H1 (cell line): ENCODE measurements at regions not wholly inside any gene's neighbourhood (a gene's known extent, or its start where the extent isn't known, plus 50 kb on each side); places are given as distances from the start of the nearest gene placed in this dataset.

ENCODE experiments used
- CTCF ChIA-PET: fragments of 300-600 bp; sonication (Branson Sonifier 250); formaldehyde crosslinking; loops from one replicate; lab custom pipeline; 2021; ENCODE audit not compliant: partially characterized antibody; lab: Charles Lee
- POLR2A ChIA-PET: fragments of 300-600 bp; sonication (Branson Sonifier 250); formaldehyde crosslinking; loops from one replicate; lab custom pipeline; 2021; ENCODE audit warnings: inconsistent platforms; ENCODE audit not compliant: partially characterized antibody; lab: Charles Lee
- DNase-seq, 2 experiments: peaks; one replicate each; pipeline versions ENCODE4 v3.0.0 to v3.0.0-alpha.2; 2010 to 2022; ENCODE audit warnings: low spot score in 2 of 2, low read depth in 1 of 2, mixed read lengths in 1 of 2
- FAIRE-seq: peaks from 2 replicates; lab custom pipeline; 2011; peaks lifted over from hg19 to GRCh38; lab: Jason Lieb, UNC
- H2AFZ ChIP-seq: 2 replicates; pipeline ENCODE4 v1.8.1; 2012; ENCODE audit warnings: low read length, inconsistent platforms
- H2AK5ac ChIP-seq: 2 replicates; pipeline ENCODE4 v1.6.1; 2013; ENCODE audit warnings: low read depth, low read length
- H2BK120ac ChIP-seq: replicated peaks from 2 replicates; pipeline ENCODE3; 2013; ENCODE audit warnings: low read depth, low read length, inconsistent platforms
- H2BK12ac ChIP-seq: 2 replicates; pipeline ENCODE4 v1.6.1; 2013; ENCODE audit warnings: low read depth, low read length
- H2BK15ac ChIP-seq: 2 replicates; pipeline ENCODE4 v1.6.1; 2013; ENCODE audit warnings: low read length
- H2BK20ac ChIP-seq: 2 replicates; pipeline ENCODE4 v1.6.1; 2013; ENCODE audit warnings: low read length
- H2BK5ac ChIP-seq: 2 replicates; pipeline ENCODE4 v1.6.1; 2013; ENCODE audit warnings: low read depth, low read length
- H3K14ac ChIP-seq: 2 replicates; pipeline ENCODE4 v1.6.1; 2013; ENCODE audit warnings: inconsistent platforms; ENCODE audit not compliant: insufficient read length
- H3K18ac ChIP-seq: 2 replicates; pipeline ENCODE4 v1.6.1; 2013; ENCODE audit warnings: low read length; ENCODE audit errors: extremely low read depth
- H3K23ac ChIP-seq: 2 replicates; pipeline ENCODE4 v1.6.1; 2013; ENCODE audit warnings: inconsistent platforms; ENCODE audit not compliant: insufficient read length
- H3K23me2 ChIP-seq: 2 replicates; pipeline ENCODE4 v1.6.1; 2013; ENCODE audit warnings: low read depth, low read length
- H3K27ac ChIP-seq: 2 replicates; pipeline ENCODE4 v1.6.1; 2011; ENCODE audit warnings: low read depth, low read length, inconsistent platforms
- H3K27me3 ChIP-seq, 4 experiments: replicated peaks in 1 of 4; 1 replicate in 1 of 4; 2 replicates in 3 of 4; pipeline versions ENCODE4 v1.6.1 to v1.8.1; 2011 to 2013; ENCODE audit warnings: low read length in 3 of 4, mild to moderate bottlenecking in 3 of 4, inconsistent platforms in 2 of 4, mixed read lengths in 2 of 4, moderate library complexity in 1 of 4; ENCODE audit not compliant: control insufficient read depth in 3 of 4, insufficient read depth in 3 of 4; ENCODE audit errors: extremely low read depth in 1 of 4
- H3K36me3 ChIP-seq, 4 experiments: 2 replicates each; pipeline versions ENCODE4 v1.6.1 to v1.8.1; 2011 to 2013; ENCODE audit warnings: mild to moderate bottlenecking in 4 of 4, low read length in 3 of 4, moderate library complexity in 2 of 4, control low read depth in 1 of 4, inconsistent platforms in 1 of 4; ENCODE audit not compliant: insufficient read depth in 4 of 4, control insufficient read depth in 2 of 4
- H3K4ac ChIP-seq: replicated peaks from 2 replicates; pipeline ENCODE3; 2013; ENCODE audit warnings: low read length, low read depth, mixed read lengths, inconsistent platforms; ENCODE audit not compliant: insufficient read length
- H3K4me1 ChIP-seq, 4 experiments: replicated peaks in 1 of 4; 1 replicate in 1 of 4; 2 replicates in 3 of 4; pipeline versions ENCODE4 v1.6.1 to v1.8.1; 2011 to 2013; ENCODE audit warnings: low read length in 3 of 4, inconsistent platforms in 2 of 4, mixed read lengths in 1 of 4; ENCODE audit not compliant: insufficient read depth in 4 of 4, control insufficient read depth in 3 of 4
- H3K4me2 ChIP-seq, 2 experiments: 2 replicates each; pipeline versions ENCODE4 v1.6.1 to v1.8.1; 2011 to 2013; ENCODE audit warnings: low read depth in 2 of 2, low read length in 2 of 2, control low read depth in 1 of 2, inconsistent platforms in 1 of 2, mild to moderate bottlenecking in 1 of 2; ENCODE audit not compliant: insufficient read depth in 1 of 2
- H3K4me3 ChIP-seq, 4 experiments: fragments of 200-600, 300-600 bp in 1 of 4; sonication (generic), shearing (Covaris generic), sonication (Bioruptor Twin) in 1 of 4; 2 replicates each; pipeline versions ENCODE4 v1.5.1 to v1.8.1; 2011 to 2016; ENCODE audit warnings: low read length in 4 of 4, low read depth in 3 of 4, control low read depth in 2 of 4, inconsistent platforms in 2 of 4, mild to moderate bottlenecking in 2 of 4, mixed read lengths in 1 of 4, moderate library complexity in 1 of 4; ENCODE audit not compliant: insufficient read depth in 2 of 4; ENCODE audit errors: extremely low read depth in 1 of 4
- H3K56ac ChIP-seq: replicated peaks from 2 replicates; pipeline ENCODE3; 2013; ENCODE audit warnings: low read depth, mild to moderate bottlenecking, mixed read lengths, low read length, inconsistent platforms; ENCODE audit not compliant: insufficient read length
- H3K79me1 ChIP-seq: 2 replicates; pipeline ENCODE4 v1.6.1; 2013; ENCODE audit warnings: low read depth, low read length, control low read depth
- H3K79me2 ChIP-seq, 2 experiments: 2 replicates each; pipeline versions ENCODE4 v1.6.1 to v1.8.1; 2012 to 2013; ENCODE audit warnings: low read length in 2 of 2, mild to moderate bottlenecking in 2 of 2, inconsistent platforms in 1 of 2; ENCODE audit not compliant: insufficient read depth in 2 of 2, control insufficient read depth in 1 of 2
- H3K9ac ChIP-seq, 4 experiments: replicated peaks in 1 of 4; 1 replicate in 1 of 4; 2 replicates in 3 of 4; pipeline versions ENCODE4 v1.6.1 to v1.8.1; 2011 to 2013; ENCODE audit warnings: low read depth in 3 of 4, low read length in 3 of 4, control low read depth in 2 of 4, mild to moderate bottlenecking in 2 of 4, moderate library complexity in 2 of 4, inconsistent platforms in 1 of 4; ENCODE audit errors: extremely low read depth in 1 of 4
- H3K9me3 ChIP-seq, 2 experiments: 2 replicates each; pipeline versions ENCODE4 v1.6.1 to v1.8.1; 2012 to 2013; ENCODE audit warnings: mild to moderate bottlenecking in 2 of 2, moderate library complexity in 2 of 2, control low read depth in 1 of 2, inconsistent platforms in 1 of 2, low read depth in 1 of 2, low read length in 1 of 2, mixed read lengths in 1 of 2; ENCODE audit not compliant: insufficient read depth in 2 of 2
- H4K20me1 ChIP-seq, 2 experiments: replicated peaks in 1 of 2; 2 replicates each; pipeline versions ENCODE3 to v1.8.1; 2011 to 2013; ENCODE audit warnings: inconsistent platforms in 2 of 2, low read length in 2 of 2, mild to moderate bottlenecking in 1 of 2; ENCODE audit not compliant: insufficient read depth in 2 of 2, control insufficient read depth in 1 of 2
- H4K5ac ChIP-seq: 2 replicates; pipeline ENCODE4 v1.6.1; 2013; ENCODE audit warnings: low read length, low read depth, mixed read lengths, inconsistent platforms; ENCODE audit not compliant: insufficient read length
- H4K8ac ChIP-seq: 2 replicates; pipeline ENCODE4 v1.8.0; 2013; ENCODE audit warnings: mild to moderate bottlenecking, moderate library complexity, low read length, inconsistent platforms; ENCODE audit not compliant: insufficient read depth; ENCODE audit errors: extremely low read depth
- H4K91ac ChIP-seq: replicated peaks from 2 replicates; pipeline ENCODE3; 2013; ENCODE audit warnings: low read length, mixed read lengths, inconsistent platforms; ENCODE audit not compliant: insufficient read length
- CEBPB ChIP-seq: IDR thresholded peaks from 2 replicates; pipeline ENCODE4 v1.6.1; 2012; ENCODE audit warnings: low read depth, low read length
- WGBS, 2 experiments: shearing (Covaris generic) in 1 of 2; methylation state at CpG; one replicate each; pipeline versions ENCODE4 v1.1.6 to v1.1.7; 2013 to 2015; ENCODE audit warnings: low lambda C conversion rate in 2 of 2, mixed read lengths in 2 of 2, inconsistent platforms in 1 of 2, low coverage in 1 of 2, missing lambda C conversion rate in 1 of 2; ENCODE audit not compliant: insufficient replicate concordance in 2 of 2, insufficient coverage in 1 of 2, insufficient read length in 1 of 2; ENCODE audit errors: extremely low coverage in 1 of 2, missing lambda C conversion rate in 1 of 2; 5-methylcytosine and 5-hydroxymethylcytosine counted together

GRCh38 chr5:33048315-33048714 is 337.2 kb downstream of the NPR3 start:
- FAIRE-seq (no peak), DNase-seq (no peak)
- Histone ChIP-seq H3K9ac (no peak overlapping the region), H2AFZ (no peak overlapping the region), H2BK20ac (no peak overlapping the region), H4K91ac (no peak overlapping the region), H3K9me3 (no peaks in the 10 kb centered on the region), H3K56ac (no peak overlapping the region), H2BK12ac (no peak overlapping the region), H2BK120ac (no peak overlapping the region), H3K23me2 (no peaks in the 10 kb centered on the region), H4K20me1 (no peaks in the 10 kb centered on the region), H2BK15ac (no peak overlapping the region), H3K4me3 (no peak overlapping the region), H3K36me3 (no peaks in the 10 kb centered on the region), H3K14ac (no peak overlapping the region), H4K8ac (no peak overlapping the region), H4K5ac (no peak overlapping the region), H3K79me1 (no peaks in the 10 kb centered on the region), H3K4me2 (no peak overlapping the region), H2BK5ac (no peak overlapping the region), H3K27me3 (no peaks in the 10 kb centered on the region), H3K27ac (no peak overlapping the region), H3K4ac (no peak overlapping the region), H3K79me2 (no peaks in the 10 kb centered on the region), H3K18ac (no peak overlapping the region), H2AK5ac (no peak overlapping the region), H3K23ac (no peak overlapping the region), H3K4me1 (no peaks in the 10 kb centered on the region)
- CTCF ChIA-PET, result no interaction called here
- POLR2A ChIA-PET, result no interaction called here
- whole genome bisulfite sequencing, 2 experiments, result 79% methylated on average over 3 of the region's 3 CpGs; no CpG with 5 or more reads in 1 of the 2 experiments
- TF ChIP-seq CEBPB, result no peak
